Fibroblast of villous mesenchyme (primary cell): ENCODE measurements at regions not wholly inside any gene's neighbourhood (a gene's known extent, or its start where the extent isn't known, plus 50 kb on each side); places are given as distances from the start of the nearest gene placed in this dataset.
"Not testable (repeated sequence)": the region's sequence is repeated elsewhere in the genome, so short reads cannot be mapped to it uniquely, and the experiment has no call there.

Experiments
- DNase-seq: peaks from one replicate; pipeline ENCODE4 v3.0.0-alpha.2; 2010; ENCODE audit warnings: low read depth
- H3K4me3 ChIP-seq: 2 replicates; pipeline ENCODE4 v1.5.1; 2011; ENCODE audit warnings: low read depth, mild to moderate bottlenecking, low read length
- TF ChIP-seq, protein P1 (sequence below): IDR thresholded peaks from 2 replicates; pipeline ENCODE4 v1.5.1; 2012; ENCODE audit warnings: low read depth, mild to moderate bottlenecking, low read length; ENCODE audit not compliant: insufficient read depth

DNA sequence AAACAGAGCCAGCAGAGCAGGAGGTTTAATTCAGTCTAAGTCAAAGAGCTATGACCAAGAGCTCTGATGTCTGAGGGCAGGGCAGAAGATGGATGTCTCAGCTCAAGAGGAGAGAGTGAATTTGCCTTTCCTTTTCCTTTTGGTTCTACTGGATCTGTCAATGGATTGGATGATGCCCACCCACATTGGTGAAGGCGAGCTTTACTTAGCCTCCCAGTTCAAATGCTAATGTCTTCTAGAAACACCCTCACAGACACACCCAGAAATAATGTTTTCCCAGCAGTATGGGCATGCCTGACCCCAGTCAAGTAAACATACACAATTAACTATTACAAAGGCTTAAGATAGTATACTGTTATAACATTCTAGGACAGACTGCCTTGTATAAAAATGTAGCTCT is 236.3 kb upstream of the NRXN1 start:
- TF ChIP-seq, protein P1, sequence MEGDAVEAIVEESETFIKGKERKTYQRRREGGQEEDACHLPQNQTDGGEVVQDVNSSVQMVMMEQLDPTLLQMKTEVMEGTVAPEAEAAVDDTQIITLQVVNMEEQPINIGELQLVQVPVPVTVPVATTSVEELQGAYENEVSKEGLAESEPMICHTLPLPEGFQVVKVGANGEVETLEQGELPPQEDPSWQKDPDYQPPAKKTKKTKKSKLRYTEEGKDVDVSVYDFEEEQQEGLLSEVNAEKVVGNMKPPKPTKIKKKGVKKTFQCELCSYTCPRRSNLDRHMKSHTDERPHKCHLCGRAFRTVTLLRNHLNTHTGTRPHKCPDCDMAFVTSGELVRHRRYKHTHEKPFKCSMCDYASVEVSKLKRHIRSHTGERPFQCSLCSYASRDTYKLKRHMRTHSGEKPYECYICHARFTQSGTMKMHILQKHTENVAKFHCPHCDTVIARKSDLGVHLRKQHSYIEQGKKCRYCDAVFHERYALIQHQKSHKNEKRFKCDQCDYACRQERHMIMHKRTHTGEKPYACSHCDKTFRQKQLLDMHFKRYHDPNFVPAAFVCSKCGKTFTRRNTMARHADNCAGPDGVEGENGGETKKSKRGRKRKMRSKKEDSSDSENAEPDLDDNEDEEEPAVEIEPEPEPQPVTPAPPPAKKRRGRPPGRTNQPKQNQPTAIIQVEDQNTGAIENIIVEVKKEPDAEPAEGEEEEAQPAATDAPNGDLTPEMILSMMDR = no peak
- DNase-seq = no peak

GRCh38 chr2:51265539-51265938 is 233.6 kb upstream of the NRXN1 start:
- DNase-seq = no peak
- TF ChIP-seq, protein P1 = no peak
- no peak overlapping the region for H3K4me3 ChIP-seq

More for the DNA sequence above, 236.3 kb upstream of the NRXN1 start:
- no peak overlapping the region for H3K4me3 ChIP-seq

GRCh38 chr2:51263951-51264350 is 232.0 kb upstream of the NRXN1 start:
- H3K4me3 ChIP-seq = no peak overlapping the region
- TF ChIP-seq, protein P1 = no peak
- DNase-seq = no peak

DNA sequence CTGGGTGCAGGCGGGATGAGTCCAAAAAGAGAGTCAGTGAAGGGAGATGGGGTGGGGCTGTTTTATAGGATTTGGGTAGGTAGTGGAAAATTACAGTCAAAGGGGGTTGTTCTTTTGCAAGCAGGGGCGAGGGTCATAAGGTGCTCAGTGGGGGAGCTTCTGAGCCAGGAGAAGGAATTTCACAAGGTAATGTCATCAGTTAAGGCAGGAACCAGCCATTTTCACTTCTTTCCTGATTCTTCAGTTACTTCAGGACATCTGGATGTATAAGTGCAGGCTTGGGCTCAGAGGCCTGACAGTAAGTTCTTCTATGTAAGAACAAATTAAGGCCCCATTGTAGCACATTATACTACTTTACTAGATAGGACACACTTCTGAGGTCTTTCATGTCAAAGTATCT is 231.2 kb upstream of the NRXN1 start:
- not testable (repeated sequence) for DNase-seq, H3K4me3 ChIP-seq

GRCh38 chr2:51258301-51258700 is 226.4 kb upstream of the NRXN1 start:
- no peak for DNase-seq
- TF ChIP-seq, protein P1 = no peak
- H3K4me3 ChIP-seq = no peak overlapping the region

DNA sequence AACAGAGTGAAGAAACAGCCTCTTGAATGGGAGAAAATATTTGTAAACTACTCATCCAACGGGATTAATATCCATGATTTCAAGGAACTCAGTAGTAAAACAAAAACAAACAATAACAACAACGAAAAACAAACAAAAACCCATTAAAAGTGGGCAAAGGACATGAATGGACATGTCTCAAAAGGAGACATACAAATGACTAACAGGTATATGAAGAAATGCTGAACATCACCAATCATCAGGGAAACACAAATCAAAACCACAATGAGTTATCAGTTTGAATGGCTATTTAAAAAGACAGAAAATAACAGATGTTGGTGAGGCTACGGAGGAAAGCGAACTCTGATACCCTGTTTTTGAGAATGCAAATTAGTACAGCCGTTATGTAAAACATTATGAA is 224.8 kb upstream of the NRXN1 start:
- DNase-seq = no peak
- TF ChIP-seq, protein P1 = no peak
- H3K4me3 ChIP-seq = no peak overlapping the region

- H3K4me3 ChIP-seq = no peak overlapping the region
- TF ChIP-seq, protein P1 = no peak
- no peak for DNase-seq
Observed at GRCh38 chr2:51251356-51251755, 219.4 kb upstream of the NRXN1 start.

DNA sequence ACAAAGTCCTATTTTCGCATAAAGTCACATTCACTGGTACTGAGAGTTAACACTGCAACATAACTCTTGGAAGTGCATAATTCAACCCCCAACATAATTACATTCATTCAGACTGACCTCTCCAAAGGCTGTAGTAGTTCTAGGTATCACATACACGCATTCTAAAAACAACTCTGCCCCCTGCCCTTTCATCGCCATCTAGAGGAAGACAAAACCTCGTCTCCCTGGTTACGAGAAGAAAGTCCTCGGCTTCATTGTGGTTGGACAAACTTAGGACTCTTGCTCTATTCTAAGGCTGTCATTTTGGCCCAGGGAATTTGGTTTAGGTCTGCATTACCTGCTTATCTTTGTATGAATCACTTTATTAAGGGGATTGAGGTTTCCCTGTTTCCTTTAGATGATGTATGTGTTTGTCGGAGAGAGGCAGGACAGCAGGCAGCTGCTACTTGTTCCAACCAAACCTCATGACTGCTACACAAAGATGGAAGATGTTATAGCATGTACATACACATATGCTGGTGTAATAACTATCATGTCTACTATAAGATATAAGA is 215.4 kb upstream of the NRXN1 start:
- TF ChIP-seq, protein P1 = no peak
- no peak for DNase-seq
- no peak overlapping the region for H3K4me3 ChIP-seq
